ENCODE measurements at regions not wholly inside any gene's neighbourhood (a gene's known extent, or its start where the extent isn't known, plus 50 kb on each side); places are given as distances from the start of the nearest gene placed in this dataset.
A peak's percentile ranks its signal among the peaks of the same experiment; 100 is the strongest.
"Not testable (repeated sequence)": the region's sequence is repeated elsewhere in the genome, so short reads cannot be mapped to it uniquely, and the experiment has no call there.

DNA sequence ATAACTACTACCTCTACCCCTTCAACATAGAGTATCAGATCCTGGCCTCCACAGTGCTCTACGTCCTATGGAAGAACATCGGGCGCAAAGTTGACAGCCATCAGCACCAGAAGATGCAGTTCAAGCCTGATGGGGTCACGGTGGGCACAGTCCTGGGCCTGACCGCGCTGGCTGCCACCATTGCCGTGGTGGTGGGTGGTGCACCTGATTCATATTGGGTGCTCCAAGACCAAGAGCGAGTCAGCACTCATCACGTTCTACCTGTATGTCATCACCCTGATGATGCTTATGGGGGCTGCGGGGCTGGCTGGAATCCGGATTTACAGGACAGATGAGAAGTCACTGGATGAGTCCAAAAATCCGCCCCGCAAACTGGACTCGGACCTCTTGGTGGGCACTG lies 846.4 kb downstream of the RPIA start:
- not testable (repeated sequence) for DNase-seq (ENCODE audit: low read depth)

DNA sequence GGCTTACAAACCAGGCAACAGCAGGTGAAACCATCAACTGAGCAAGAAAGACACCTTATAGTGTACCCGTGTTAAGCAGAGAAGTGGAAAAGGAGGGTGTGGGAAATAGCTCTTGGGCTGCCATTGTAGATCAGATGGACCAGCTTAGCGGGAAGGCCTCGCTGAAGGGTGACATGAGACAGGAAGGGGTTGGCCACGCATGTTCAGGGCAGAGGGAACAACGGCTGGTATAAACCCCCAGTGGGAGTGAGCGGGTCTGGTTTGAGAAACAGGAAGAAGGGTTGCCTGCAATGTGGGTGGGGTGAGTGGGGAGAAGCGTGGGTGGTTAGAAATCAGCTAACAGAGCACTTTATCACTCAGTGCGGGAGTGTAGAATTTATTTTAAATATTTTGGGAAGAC lies 852.6 kb downstream of the RPIA start:
- not testable (repeated sequence) for DNase-seq (ENCODE audit: low read depth)

DNA sequence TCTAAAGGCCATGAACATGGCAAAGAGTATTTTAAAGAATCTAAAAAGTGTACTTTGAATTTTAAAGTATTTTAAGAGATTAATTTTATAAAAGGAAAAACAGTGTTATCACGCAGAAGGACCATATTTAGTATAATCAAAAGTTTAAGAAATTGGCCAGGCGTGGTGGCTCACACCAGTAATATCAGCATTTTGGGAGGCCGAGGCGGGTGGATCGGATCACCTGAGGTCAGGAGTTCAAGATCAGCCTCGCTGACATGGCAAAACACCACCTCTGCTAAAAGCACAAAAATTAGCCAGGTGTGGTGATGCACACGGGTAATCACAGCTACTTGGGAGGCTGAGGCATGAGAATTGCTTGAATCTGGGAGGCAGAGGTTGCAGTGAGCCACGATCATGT lies 887.7 kb downstream of the RPIA start:
- DNase-seq (ENCODE audit: low read depth) = not testable (repeated sequence)

DNA sequence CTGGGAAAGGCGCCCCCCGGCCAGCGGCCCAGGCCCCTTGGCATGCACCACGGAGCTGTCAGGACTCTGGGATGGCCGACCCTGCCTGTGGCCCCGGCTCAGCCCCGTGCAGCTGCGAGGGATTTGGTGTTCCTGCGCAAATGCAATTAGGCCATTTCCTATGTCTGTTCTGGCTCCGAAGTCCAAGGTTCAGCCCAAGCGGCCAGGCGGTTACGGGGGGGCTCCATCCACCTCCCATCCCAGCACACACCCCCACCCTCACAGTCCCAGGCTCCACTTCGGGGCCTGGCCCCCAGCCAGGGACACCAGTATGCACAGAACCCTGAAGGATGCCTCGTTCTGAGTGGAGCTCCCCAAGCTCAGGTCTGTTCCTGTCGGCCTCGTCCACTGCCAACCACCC lies 891.3 kb downstream of the RPIA start:
- not testable (repeated sequence) for DNase-seq (ENCODE audit: low read depth)

DNA sequence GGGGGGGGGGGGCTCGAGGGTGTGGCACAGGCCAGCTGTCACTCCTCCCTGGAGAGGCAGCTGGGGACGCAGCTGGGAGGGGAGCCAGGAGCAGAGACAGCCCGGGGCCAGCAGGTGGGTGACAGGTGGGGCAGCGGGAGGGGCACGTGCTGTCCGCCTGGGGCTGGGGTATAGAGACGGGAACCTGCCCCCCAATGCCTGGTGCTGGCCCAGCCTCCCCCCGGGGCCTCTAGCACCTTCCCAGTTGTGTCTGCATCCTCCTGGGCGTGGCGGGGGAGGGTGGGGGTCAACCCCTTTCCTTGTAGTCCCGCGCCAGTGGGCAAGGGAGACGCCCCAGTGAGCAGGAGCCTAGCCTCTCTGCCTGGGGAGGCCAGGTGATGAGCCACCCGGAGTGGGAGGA lies 892.6 kb downstream of the RPIA start:
- not testable (repeated sequence) for DNase-seq (ENCODE audit: low read depth)

DNA sequence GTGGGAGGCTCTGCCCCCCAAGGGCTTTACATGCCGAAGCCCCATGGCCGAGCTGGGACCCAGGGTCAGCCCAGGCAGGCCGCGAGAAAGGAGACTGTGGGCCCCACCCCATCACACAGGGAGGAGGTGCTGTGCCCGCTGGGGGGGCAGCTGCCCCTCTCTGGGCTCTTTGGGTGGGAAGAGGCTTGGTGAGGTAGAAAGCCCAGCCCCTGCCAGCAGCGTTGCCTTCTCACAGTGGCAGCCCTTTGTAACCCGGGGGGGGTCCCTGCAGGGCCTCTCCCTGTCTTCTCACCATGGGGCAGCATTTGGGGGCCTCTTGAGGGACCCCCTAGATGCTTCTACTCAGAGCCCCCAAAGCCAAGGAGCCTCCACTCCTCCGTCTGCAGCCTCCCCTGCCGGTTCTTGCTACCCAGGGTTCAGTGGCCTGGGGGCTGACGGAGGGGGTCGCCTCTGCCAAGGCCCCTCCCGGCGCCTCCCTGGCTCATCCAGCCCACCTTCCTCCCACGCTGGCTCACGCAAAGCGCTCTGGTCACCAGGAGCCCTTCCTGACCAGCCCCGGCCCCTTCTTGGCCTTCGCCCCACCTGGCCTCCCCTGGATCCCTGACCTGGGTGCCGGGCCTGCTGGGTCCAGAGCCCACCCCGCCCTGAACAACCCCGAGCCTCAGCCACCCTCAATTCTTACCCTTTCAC lies 893.5 kb downstream of the RPIA start:
- not testable (repeated sequence) for DNase-seq (ENCODE audit: low read depth)

DNA sequence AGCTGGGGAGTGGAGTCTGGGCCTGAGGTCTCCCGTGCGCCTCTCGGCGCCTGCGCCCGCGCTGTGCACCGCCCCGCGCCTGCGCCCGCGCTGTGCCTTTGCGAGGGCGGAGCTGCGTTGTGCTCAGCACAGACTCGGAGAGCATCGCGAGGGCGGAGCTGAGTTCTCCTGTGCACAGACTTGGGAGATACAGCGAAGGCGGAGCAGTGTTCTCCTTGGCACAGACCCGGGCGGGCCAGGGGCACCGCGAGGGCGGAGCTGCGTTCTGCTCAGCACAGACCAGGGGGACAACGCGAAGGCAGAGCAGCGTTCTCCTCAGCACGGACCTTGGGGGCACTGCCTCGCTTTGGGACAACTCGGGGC lies 894.1 kb downstream of the RPIA start:
- peak; percentile 6 for DNase-seq (ENCODE audit: low read depth)

DNA sequence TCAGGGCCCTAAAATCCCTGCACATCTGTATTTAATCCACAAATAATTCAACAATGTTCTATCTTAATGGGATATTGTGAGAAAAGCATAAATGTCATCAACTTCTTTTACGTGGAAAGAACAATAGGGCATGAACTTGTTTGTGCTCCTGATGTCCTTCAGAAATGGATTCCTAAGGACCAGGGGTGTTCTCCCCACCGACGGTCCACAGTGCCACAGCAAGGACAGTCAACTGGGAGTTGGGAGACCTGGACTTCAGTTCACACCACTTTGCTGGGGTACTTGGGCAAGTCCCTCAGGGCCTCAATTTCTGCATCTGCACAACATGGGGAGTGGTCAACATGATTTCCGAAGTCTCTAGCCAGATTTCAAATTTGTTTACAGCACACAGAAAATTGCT lies 908.4 kb downstream of the RPIA start:
- DNase-seq (ENCODE audit: low read depth) = not testable (repeated sequence)

DNA sequence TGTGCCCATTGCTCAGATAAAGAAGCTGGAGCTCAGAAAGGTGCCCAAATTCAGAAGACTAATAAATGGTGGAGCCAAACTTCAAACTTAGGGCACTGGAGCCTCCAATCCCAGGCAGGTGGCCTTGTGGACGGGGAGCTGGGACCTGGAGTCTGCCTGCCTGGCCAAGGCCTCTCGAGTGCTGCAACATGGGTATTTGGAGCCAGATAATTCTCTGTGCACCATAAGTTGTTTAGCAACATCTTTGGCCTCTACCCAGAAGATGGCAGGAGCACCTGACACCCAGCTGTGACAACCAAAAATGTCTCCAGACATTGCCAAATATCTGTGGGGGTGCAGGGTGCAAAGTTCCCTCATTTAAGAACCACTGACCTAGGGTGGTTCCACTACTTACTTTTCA lies 915.0 kb downstream of the RPIA start:
- not testable (repeated sequence) for DNase-seq (ENCODE audit: low read depth)

DNA sequence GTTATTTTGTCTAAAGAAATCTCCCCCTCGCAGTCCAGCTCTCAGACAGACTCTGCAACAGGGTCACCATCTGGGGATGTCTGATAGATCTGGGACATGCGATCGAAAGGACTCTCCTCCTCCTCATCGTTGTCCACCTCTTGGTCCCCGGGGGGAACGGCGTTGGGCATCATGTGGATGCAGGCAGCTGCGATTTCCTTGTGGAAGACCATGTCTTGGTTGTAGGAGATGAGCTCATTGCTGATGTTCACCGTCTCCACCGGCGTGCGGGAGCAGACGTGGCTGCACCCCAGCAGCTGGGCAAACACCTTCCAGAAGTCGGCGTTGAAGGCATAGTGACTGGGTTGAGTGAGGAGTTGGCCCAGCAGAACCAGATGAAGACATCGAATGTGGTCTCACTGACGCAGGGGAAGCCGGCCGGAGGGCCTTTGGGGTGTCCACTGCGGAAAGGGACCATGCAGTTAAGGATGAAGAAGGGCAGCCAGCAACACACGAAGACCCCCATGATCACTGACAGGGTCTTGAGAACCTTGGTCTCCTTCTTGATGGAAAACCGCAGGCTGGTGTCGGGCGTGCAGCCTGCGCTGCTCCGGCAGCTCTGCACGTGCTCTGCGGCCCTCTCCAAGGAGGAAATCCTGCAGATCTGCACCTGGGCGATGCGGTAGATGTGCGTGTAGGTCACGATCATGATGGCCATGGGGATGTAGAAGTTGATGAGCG lies 918.9 kb downstream of the RPIA start:
- DNase-seq (ENCODE audit: low read depth) = not testable (repeated sequence)

DNA sequence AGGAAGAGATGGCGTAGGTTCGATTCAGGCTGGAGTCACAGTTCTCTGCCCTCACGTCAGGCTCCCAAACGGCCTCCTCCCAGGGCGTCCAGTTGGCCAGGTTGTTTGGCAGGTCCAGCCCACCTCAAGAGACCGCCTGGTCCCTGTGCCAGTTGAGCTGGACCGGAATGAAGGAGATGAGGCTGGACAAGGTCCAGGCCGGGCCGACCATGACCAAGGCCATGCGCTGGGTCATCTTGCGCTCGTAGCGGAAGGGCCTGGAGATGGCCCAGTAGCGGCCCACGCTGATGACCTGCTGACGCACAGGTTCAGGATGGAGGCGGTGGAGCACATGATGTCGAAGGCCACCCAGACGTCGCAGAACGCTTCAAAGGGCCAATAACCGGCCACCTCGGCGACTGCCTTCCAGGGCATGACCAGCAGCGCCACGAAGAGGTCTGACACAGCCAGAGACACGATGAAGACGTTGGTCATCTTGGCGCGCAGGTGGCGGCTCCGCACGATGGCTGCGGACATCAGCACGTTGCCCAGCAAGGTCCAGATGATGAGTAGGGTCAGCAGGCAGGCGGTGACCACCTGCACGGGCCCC lies 919.5 kb downstream of the RPIA start:
- DNase-seq (ENCODE audit: low read depth) = not testable (repeated sequence)

DNA sequence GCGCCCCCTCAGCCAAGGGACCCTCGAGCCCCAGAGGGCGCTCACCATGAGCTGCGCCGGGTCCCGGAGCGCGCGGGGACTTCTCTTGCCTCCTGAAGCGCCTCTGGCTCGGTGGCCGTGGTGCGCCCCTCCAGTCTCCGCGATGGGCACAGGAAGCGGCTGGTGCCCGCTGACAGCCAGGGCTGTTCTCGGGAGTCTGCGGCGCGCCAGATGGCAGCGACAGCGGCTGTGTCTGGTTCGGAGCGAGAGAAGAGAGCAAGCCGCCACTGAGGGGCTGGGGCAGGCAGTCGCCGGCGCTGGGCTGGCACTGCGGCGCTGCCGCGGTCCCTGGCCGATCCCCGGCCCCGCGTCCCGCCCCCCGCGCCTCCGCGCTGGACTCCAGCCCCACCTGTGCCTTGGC lies 920.2 kb downstream of the RPIA start:
- DNase-seq (ENCODE audit: low read depth) = not testable (repeated sequence)

DNA sequence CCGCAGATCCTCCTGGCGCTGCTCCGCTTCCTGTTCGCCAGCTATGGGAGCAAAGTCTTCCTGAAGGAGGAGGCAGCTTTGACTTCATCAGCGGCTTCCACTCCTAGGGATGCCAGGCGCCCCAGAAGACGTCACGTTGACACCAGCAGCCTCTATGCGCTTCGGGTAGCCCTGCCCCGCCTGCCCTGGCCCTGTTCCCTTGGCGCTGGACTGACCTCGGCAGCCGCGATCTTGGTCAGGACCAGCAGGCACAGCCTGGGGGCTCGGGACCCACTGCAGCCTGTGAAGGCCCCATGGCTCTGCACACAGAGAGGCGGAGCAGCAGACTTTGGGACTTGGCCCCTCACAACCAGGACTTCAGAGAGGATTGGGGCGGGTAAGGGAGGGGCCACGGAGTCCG lies 957.8 kb downstream of the RPIA start:
- not testable (repeated sequence) for DNase-seq (ENCODE audit: low read depth)

DNA sequence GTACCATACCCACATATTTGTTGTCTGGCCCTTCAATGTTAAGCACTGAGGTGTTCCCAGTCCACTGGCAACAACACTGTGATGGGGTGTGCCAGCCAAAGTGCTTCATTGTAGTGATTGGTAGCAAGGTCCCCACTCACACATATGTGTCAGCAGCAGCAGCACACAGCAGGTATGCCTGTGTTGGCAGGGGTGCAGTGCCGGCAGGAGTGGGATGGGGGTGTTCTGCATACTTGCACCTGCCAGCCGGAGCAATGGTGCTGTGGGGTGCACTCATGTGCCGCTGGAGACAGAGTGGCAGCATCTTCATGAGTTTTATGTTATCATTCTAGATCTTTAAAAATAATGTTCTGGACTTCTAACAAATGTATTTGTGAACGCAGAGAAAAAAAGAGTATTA lies 987.8 kb downstream of the RPIA start:
- not testable (repeated sequence) for DNase-seq (ENCODE audit: low read depth)

All from forelimb muscle (tissue), 1 donor.